GM12892 (cell line): ENCODE measurements at regions not wholly inside any gene's neighbourhood (a gene's known extent, or its start where the extent isn't known, plus 50 kb on each side); places are given as distances from the start of the nearest gene placed in this dataset.

Experiments used
- DNase-seq: peaks from one replicate; pipeline ENCODE4 v3.0.0; 2011; ENCODE audit not compliant: insufficient read length
- FAIRE-seq: peaks from 2 replicates; lab custom pipeline; 2011; peaks lifted over from hg19 to GRCh38; lab: Jason Lieb, UNC
- POLR2A ChIP-seq: IDR thresholded peaks from 2 replicates; pipeline ENCODE4 v1.6.1; 2011; ENCODE audit warnings: low read depth, low read length, control low read depth
- POLR2AphosphoS5 ChIP-seq: IDR thresholded peaks from 2 replicates; pipeline ENCODE4 v1.6.1; 2011; ENCODE audit warnings: low read depth, low read length, control low read depth
- TAF1 ChIP-seq: IDR thresholded peaks from 2 replicates; pipeline ENCODE4 v1.6.1; 2011; ENCODE audit warnings: low read depth, mild to moderate bottlenecking, control low read depth, low read length, borderline replicate concordance

DNA sequence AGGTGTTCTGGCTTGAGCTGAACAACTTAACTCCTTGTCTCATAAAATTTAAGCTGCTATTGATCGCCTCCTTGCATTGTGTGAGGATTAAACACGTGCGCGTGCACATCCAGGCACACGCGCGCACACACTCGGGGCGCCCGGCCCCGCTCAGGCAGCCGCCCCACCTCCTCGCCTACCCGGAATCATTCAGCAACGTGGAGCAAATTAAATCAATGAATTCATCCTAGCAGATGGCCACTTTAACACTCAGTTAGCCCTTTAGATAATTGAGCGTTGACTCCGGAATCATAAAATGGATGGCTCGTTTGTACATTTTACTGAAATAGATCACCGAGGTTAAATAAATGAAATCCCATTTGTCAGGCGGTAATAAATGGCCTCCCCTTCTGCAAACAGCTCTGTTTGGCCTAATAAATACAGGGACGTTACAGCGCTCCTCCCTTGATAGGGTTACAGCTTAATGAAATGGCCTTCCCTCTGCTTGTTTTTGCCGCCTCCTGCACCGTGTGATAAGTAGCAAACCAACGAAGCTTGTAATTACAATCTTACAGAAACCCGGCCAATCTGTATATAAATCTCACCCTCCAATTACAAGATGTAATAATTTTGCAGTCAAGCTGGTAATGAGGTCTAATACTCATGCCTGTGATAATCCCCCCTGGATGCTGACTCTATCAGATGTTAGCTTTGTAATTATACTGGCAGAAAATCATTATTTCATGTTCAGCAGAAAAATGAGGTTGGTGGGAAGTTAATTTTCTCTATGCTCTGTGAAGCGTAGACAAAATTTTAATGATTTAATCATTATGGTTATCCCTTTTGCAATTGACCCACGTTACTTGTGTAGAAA is 229.7 kb upstream of the IRX4 start:
- FAIRE-seq: no peak
- TF ChIP-seq POLR2A (no peak), POLR2AphosphoS5 (no peak), TAF1 (no peak)
- DNase-seq: no peak

DNA sequence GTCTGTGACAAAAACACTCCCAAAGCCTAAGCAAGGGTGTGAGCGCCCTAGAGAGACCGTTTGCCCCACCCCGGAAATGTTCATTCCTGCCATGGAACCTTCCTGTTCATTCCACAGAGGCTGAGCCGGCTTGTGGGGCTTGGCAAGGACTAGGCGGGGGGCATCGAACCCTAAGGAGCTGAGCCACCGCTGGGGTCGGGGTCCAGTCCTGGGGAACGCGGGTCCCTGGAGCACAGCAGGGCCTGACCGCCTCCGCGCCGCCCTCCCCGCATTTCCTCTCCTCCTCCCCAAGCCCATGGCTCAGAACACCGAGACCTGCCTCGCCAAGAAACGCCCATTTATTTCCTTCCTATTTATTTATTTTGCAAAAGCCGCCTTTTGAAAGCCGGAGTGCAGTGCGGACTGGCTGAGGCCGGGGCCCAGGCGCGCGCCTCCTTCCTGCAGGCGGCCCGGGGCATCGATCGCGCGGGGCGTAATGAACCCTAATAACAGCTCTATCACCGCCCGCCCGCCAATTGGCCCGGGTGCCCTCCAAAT is 228.9 kb upstream of the IRX4 start:
- DNase-seq (no peak), FAIRE-seq (no peak)
- no peak for TF ChIP-seq TAF1
- no peak for TF ChIP-seq POLR2AphosphoS5
- TF ChIP-seq POLR2A: no peak

DNA sequence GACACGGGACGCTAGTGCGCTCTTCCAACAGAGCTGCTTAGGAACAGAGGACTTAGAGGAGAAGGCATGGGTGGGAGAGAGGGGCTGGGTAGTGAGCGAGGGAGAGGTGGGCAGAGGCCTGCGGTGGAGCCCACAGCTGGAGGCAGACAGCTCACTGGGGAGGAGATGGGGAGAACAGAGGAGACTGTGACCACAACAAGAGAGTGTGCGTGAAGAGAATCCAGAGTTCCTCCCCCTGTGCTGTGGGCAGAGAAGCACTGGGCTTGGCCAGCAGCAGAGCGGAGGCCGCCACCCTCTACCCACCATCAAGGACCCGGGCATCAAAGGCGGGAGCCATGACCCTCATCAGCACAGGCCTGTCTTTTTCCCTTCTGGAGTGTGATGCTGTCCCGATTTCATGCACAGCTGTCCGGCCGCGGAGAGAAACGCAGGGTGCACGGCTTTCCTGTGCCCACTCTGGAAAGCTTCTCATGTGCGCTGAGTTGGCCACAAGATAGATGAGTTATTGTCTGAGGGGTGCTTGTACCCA is 228.3 kb upstream of the IRX4 start:
- TF ChIP-seq TAF1 (no peak), POLR2AphosphoS5 (no peak), POLR2A (no peak)
- DNase-seq (no peak), FAIRE-seq (no peak)

DNA sequence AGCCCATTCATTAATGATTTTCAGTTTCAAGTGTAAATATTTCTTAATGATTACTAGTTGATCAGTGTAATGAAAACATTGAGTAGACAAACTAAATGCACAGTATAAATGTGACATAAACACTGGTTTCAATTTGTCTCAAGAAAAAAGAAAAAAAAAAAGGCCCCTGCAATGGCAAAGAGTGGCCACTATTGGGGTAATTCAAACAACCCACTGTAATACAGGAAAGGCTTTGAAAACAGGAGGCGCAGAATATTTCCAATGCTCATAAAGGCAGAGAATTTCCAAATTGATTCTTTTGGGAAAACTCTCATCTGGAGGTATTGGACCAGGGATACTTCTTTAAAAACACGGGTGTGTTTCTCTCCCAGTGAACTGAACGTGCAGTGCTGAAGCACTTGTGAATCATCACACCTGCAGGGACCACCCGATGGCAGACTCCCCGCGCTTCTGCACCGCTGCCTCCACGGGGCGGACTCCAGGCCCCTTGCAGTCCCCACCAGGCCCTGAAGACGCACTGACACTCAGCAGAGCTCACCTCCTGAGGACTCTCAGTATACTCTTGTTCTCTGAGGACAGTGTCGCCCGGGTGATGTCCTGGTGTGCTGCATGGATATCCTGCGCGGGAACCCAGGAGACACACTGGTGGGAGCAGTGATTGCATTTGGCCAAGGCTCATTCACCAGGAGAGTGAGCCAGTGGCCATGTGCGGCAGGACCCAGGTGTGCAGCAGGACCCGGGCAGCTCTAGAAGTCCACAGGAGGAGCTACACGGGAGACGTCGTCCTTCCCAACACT is 227.6 kb upstream of the IRX4 start:
- DNase-seq (no peak), FAIRE-seq (no peak)
- TF ChIP-seq POLR2A (no peak), TAF1 (no peak), POLR2AphosphoS5 (no peak)

DNA sequence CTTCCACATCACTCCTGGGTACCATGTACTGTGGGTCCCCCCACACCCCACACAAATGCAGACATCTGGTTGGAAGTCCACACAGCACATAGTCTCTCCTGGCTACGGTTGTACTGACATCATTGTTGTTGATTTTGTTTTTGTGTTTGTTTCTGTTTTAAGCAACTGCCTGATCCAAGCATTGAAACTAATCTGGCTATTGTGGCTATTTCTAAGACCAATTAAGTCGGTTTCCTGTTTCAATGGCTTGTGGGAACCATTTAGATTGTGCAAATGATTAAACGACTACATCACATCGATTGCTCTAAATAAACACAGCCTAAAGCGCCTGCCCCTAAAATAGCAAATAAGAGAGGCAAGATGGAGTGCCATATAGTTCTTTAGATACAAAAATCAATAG is 226.8 kb upstream of the IRX4 start:
- no peak for DNase-seq
- TF ChIP-seq POLR2A (no peak), TAF1 (no peak), POLR2AphosphoS5 (no peak)
- FAIRE-seq: no peak

DNA sequence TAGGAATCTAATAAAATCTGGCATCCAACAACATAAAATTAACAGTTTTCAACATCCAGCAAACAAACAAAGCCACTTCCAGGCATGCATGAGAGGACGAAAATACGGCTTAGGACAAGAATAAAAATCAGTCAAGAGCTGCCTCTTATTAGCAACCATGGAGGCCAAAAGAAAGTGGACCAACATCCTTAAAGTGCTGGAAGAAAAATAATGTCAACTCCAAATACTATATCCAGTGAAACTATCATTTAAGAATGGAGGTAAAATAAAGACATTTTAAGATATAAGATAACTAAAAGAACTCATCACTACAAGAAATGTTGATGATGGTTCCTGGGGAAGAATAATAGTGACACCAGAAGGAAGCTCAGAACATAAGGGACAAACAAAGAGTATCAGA is 224.0 kb upstream of the IRX4 start:
- DNase-seq (no peak), FAIRE-seq (no peak)
- no peak for TF ChIP-seq TAF1
- TF ChIP-seq POLR2AphosphoS5: no peak
- no peak for TF ChIP-seq POLR2A

DNA sequence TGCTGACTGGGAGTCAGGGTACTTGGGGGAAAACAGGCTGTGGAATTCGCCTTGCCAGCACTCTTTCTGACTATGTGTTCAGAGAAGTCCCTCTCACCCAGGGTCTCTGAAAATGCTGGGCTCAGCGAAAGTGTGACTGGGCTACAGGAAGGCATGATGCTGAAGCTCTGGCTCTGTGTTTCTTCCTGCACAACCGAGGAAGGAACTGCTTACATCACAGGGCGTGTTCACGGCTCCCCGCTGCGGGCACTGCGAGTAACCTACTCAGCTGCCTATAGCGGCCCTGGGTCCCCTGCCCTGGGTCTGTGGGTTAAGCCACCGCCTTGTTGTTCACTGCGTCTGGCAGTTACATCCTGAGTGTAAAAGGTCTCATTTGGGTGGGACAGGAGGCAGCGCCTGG is 222.4 kb upstream of the IRX4 start:
- FAIRE-seq: no peak
- no peak for DNase-seq
- TF ChIP-seq POLR2AphosphoS5 (no peak), POLR2A (no peak), TAF1 (no peak)

DNA sequence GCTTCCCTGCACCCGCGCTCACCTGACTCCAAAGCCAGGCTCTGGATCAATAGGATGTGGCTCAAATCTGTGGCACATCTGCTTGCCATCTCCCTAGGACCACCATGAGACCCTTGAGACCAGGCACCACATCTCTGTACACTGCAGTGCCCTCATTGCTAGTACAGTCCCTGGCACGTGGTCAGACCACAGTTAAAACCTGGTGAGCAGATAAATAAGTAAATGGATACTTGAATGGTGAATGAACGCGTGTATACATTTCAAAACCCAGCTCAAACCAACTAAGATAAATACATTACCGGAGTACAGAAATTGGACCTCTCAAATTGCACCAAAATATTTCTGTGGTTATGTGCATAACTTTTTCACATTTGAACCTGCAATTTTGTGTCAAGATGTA is 221.2 kb upstream of the IRX4 start:
- no peak for FAIRE-seq
- DNase-seq: no peak
- TF ChIP-seq POLR2AphosphoS5 (no peak), TAF1 (no peak), POLR2A (no peak)

DNA sequence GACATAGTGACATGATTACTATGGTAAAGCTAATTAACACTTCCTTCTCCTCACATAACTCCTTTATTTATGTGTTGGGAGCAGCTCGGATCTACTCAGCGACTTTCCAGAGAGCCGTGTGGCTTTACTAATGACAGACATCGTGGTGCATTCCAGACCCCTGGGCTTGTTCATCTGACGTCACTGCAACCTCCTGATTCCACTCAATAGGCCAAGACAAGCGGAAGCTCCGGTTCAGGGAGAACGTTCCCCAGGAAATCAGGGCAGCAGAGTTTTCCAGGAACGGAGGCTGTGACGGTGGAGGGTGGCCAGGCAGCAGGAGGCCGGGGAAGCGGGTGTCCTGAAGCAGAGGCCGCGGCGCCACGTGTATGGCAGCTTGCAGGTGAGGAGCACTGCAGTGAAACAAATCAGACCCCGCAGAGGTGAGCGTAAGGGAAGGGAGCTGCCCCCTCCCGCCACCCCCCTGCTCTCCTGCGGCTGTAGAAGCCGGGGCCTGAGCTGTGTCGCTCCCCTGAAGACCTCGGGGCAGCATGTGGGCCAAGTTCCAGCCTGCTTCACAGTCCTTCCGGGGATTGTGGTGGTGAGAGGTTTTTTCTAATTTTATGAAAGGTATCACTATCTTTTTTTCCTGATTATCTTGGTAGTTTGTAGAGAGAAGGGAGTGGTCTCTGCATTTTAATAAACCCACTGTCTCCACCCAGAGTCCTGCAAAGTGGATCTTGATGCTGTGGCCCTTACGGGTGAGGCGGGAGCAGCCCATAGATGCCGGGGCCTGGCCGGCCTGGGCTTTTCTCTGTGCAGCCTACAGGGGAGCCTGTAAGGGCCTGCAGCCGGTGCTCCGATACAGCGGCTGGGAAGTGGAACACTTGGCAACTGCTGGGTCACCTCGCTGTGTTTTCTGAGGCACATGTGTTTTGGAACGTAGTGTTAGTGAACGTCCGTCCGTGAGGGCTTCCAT is 220.4 kb upstream of the IRX4 start:
- no peak for TF ChIP-seq POLR2AphosphoS5
- no peak for TF ChIP-seq POLR2A
- no peak for TF ChIP-seq TAF1
- DNase-seq (no peak), FAIRE-seq (no peak)

DNA sequence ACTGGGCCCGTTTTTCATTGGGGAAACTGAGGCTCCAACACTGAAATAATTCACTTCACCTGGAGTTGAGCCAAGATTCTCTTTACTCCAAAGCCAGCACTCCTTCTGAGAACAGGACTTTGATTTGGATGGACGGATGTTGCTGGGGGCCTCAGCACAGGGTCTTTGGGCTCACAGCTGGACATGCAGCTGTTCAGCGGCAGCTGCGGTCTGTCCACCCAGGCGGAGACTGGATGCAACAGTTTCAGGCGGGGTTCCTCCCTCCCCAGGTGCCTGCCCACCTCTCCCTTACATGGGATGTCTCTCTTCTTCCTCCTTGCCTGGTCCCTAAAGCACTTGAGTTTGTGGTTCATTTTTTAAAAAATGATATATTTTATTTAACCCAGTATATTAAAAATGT is 219.0 kb upstream of the IRX4 start:
- DNase-seq: no peak

More for the DNA sequence above, 219.0 kb upstream of the IRX4 start:
- TF ChIP-seq TAF1 (no peak), POLR2AphosphoS5 (no peak), POLR2A (no peak)
- no peak for FAIRE-seq
